SKM-1 treated with dmso at 0.1 percent for 144 hours (cell line): ENCODE measurements at regions not wholly inside any gene's neighbourhood (a gene's known extent, or its start where the extent isn't known, plus 50 kb on each side); places are given as distances from the start of the nearest gene placed in this dataset.

Source experiments
- DNase-seq: peaks from one replicate; lab custom pipeline; 2025; ENCODE audit not compliant: unreplicated experiment; lab: John Stamatoyannopoulos, UW

GRCh38 chr11:28763876-28764275 lies 655.7 kb downstream of the METTL15 start:
- no peak for DNase-seq

- no peak for DNase-seq
Observed at GRCh38 chr11:28763151-28763550, 655.0 kb downstream of the METTL15 start.

- DNase-seq: no peak
Observed at GRCh38 chr11:28760676-28761390, 652.6 kb downstream of the METTL15 start.

GRCh38 chr11:28759311-28759710 lies 651.1 kb downstream of the METTL15 start:
- no peak for DNase-seq

- no peak for DNase-seq
Observed at GRCh38 chr11:28757725-28758515, 649.7 kb downstream of the METTL15 start.

- DNase-seq: no peak
Observed at GRCh38 chr11:28756977-28757376, 648.8 kb downstream of the METTL15 start.

- no peak for DNase-seq
Observed at GRCh38 chr11:28743061-28743550, 634.9 kb downstream of the METTL15 start.

GRCh38 chr11:28739489-28740280 lies 631.5 kb downstream of the METTL15 start:
- no peak for DNase-seq

- no peak for DNase-seq
Observed at GRCh38 chr11:28738549-28738948, 630.4 kb downstream of the METTL15 start.

GRCh38 chr11:28736256-28736655 lies 628.1 kb downstream of the METTL15 start:
- no peak for DNase-seq

- no peak for DNase-seq
Observed at GRCh38 chr11:28735511-28735910, 627.3 kb downstream of the METTL15 start.

GRCh38 chr11:28730889-28731288 lies 622.7 kb downstream of the METTL15 start:
- no peak for DNase-seq

GRCh38 chr11:28730336-28730735 lies 622.1 kb downstream of the METTL15 start:
- no peak for DNase-seq

GRCh38 chr11:28729339-28729738 lies 621.2 kb downstream of the METTL15 start:
- no peak for DNase-seq

- DNase-seq: no peak
Observed at GRCh38 chr11:28728666-28729065, 620.5 kb downstream of the METTL15 start.

GRCh38 chr11:28727254-28727653 lies 619.1 kb downstream of the METTL15 start:
- DNase-seq: no peak

GRCh38 chr11:28726432-28726831 lies 618.2 kb downstream of the METTL15 start:
- no peak for DNase-seq

GRCh38 chr11:28715726-28716125 lies 607.5 kb downstream of the METTL15 start:
- no peak for DNase-seq

GRCh38 chr11:28713850-28714249 lies 605.7 kb downstream of the METTL15 start:
- DNase-seq: no peak

GRCh38 chr11:28708075-28708474 lies 599.9 kb downstream of the METTL15 start:
- DNase-seq: no peak

GRCh38 chr11:28704801-28705200 lies 596.6 kb downstream of the METTL15 start:
- DNase-seq: no peak
